Gastrocnemius medialis (tissue), 4 donors: ENCODE measurements at regions not wholly inside any gene's neighbourhood (a gene's known extent, or its start where the extent isn't known, plus 50 kb on each side); places are given as distances from the start of the nearest gene placed in this dataset.

Source experiments
- CTCF ChIP-seq, 5 experiments: fragments of 450-650 bp in 3 of 5; fragments of 200-600 bp in 2 of 5; sonication (generic) in 2 of 5; IDR thresholded peaks in 4 of 5; conservative IDR thresholded peaks in 1 of 5; 1 replicate in 4 of 5; 2 replicates in 1 of 5; pipeline ENCODE4 v1.5.1; 2016 to 2019; ENCODE audit warnings: antibody characterized with exemption in 5 of 5, mild to moderate bottlenecking in 3 of 5, moderate library complexity in 3 of 5
- POLR2A ChIP-seq, 2 donors: fragments of 450-650 bp; IDR thresholded peaks; one replicate each; pipeline ENCODE4 v1.6.1; 2017; ENCODE audit warnings: antibody characterized with exemption in 2 of 2, mild to moderate bottlenecking in 2 of 2, moderate library complexity in 2 of 2

- TF ChIP-seq CTCF (IDR thresholded peaks at IDR 0.05 in 4 of 5, conservative IDR thresholded peaks at IDR 0.05 in 1 of 5) (no peak), POLR2A (IDR thresholded peaks at IDR 0.05) (no peak)
Measured at GRCh38 chr18:40937386-40937785, 1017.6 kb upstream of the PIK3C3 start.
